Keratinocyte (primary cell): ENCODE measurements at regions not wholly inside any gene's neighbourhood (a gene's known extent, or its start where the extent isn't known, plus 50 kb on each side); places are given as distances from the start of the nearest gene placed in this dataset.

Experiments used
- DNase-seq: peaks from one replicate; pipeline ENCODE4 v3.0.0-alpha.2; 2011; ENCODE audit warnings: low read depth, missing footprints, low spot score
- FAIRE-seq: peaks from 2 replicates; lab custom pipeline; 2011; peaks lifted over from hg19 to GRCh38; lab: Jason Lieb, UNC
- H2AFZ ChIP-seq: 2 replicates; pipeline ENCODE4 v1.6.0; 2012; ENCODE audit warnings: low read length, control low read depth, inconsistent platforms; ENCODE audit not compliant: control insufficient read depth
- H3K27ac ChIP-seq: 2 replicates; pipeline ENCODE4 v1.5.1; 2011; ENCODE audit warnings: low read length; ENCODE audit not compliant: control insufficient read depth, insufficient read depth
- H3K27me3 ChIP-seq: 3 replicates; pipeline ENCODE4 v1.6.0; 2011; ENCODE audit warnings: low read length; ENCODE audit not compliant: control insufficient read depth, insufficient read depth; ENCODE audit errors: extremely low read depth
- H3K36me3 ChIP-seq, 2 experiments: 2 replicates in 1 of 2; 3 replicates in 1 of 2; pipeline ENCODE4 v1.5.1; 2011; ENCODE audit warnings: low read length in 2 of 2, mild to moderate bottlenecking in 1 of 2; ENCODE audit not compliant: control insufficient read depth in 2 of 2, insufficient read depth in 2 of 2; ENCODE audit errors: extremely low read depth in 1 of 2
- H3K4me1 ChIP-seq: 3 replicates; pipeline ENCODE4 v1.5.1; 2011; ENCODE audit warnings: low read length; ENCODE audit not compliant: control insufficient read depth, insufficient read depth; ENCODE audit errors: extremely low read depth
- H3K4me2 ChIP-seq: 3 replicates; pipeline ENCODE4 v1.6.0; 2011; ENCODE audit warnings: low read depth, low read length; ENCODE audit not compliant: control insufficient read depth, insufficient read depth; ENCODE audit errors: extremely low read depth
- H3K4me3 ChIP-seq, 3 experiments: fragments of 200-600 bp in 1 of 3; sonication (generic) in 1 of 3; 2 replicates in 2 of 3; 3 replicates in 1 of 3; pipeline ENCODE4 v1.5.1; 2011 to 2016; ENCODE audit warnings: low read length in 3 of 3, mild to moderate bottlenecking in 3 of 3, control low read depth in 2 of 3, inconsistent platforms in 1 of 3, low read depth in 1 of 3, mixed read lengths in 1 of 3, mixed run types in 1 of 3, moderate library complexity in 1 of 3; ENCODE audit not compliant: control insufficient read depth in 2 of 3, insufficient read depth in 2 of 3; ENCODE audit errors: extremely low read depth in 1 of 3
- H3K79me2 ChIP-seq: 2 replicates; pipeline ENCODE4 v1.6.0; 2012; ENCODE audit warnings: low read length; ENCODE audit not compliant: control insufficient read depth, insufficient read depth
- H3K9ac ChIP-seq: 3 replicates; pipeline ENCODE4 v1.6.0; 2011; ENCODE audit warnings: low read length; ENCODE audit not compliant: control insufficient read depth, insufficient read depth; ENCODE audit errors: extremely low read depth
- H3K9me1 ChIP-seq: 3 replicates; pipeline ENCODE4 v1.6.0; 2011; ENCODE audit warnings: low read length; ENCODE audit not compliant: control insufficient read depth, insufficient read depth; ENCODE audit errors: extremely low read depth
- H3K9me3 ChIP-seq: 2 replicates; pipeline ENCODE4 v1.5.1; 2012; ENCODE audit warnings: low read depth, low read length; ENCODE audit not compliant: control insufficient read depth
- H4K20me1 ChIP-seq: 3 replicates; pipeline ENCODE4 v1.6.0; 2011; ENCODE audit warnings: low read length; ENCODE audit not compliant: control insufficient read depth, insufficient read depth; ENCODE audit errors: extremely low read depth
- CTCF ChIP-seq, 3 experiments: IDR thresholded peaks in 1 of 3; conservative IDR thresholded peaks in 1 of 3; optimal IDR thresholded peaks in 1 of 3; 2 replicates in 2 of 3; 3 replicates in 1 of 3; pipeline versions ENCODE3 to v1.5.1; 2011; ENCODE audit warnings: low read length in 3 of 3, mild to moderate bottlenecking in 3 of 3, moderate library complexity in 2 of 3, control low read depth in 1 of 3, inconsistent platforms in 1 of 3; ENCODE audit not compliant: insufficient read depth in 2 of 3; ENCODE audit errors: extremely low read depth in 1 of 3
- EZH2 ChIP-seq: IDR thresholded peaks from one replicate; pipeline ENCODE4 v1.6.1; 2012; ENCODE audit warnings: inconsistent platforms, mild to moderate bottlenecking, low read length, moderate library complexity
- dilution Hi-C: fragments of 300-500 bp; cut with MboI; formaldehyde crosslinking; loops from one replicate; pipeline ENCODE4 v1.7.0; 2020; ENCODE audit warnings: low sequenced_read_pairs; ENCODE audit not compliant: extremely low pct_ligation_motif_present

DNA sequence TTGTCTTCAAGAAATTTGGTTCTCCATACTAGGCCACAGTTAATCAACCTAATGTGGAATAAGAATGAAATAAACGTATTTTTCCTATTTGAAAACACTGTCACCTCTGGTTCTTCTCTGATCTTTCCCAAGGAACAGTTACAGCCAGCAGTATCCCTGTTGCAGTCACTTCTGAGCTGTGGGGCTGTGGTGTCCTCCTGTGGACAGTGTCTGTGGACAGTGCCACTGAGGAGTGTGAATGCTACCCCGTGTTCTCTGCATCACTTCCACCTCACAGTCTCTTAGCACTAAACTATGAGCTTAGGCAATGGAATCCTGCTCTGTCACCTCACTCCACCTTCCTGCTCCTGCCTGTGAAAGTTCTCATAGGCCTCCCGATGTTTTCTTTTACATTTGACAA is 817.5 kb downstream of the VGLL3 start:
- Histone ChIP-seq H3K4me2 (no peak overlapping the region), H3K4me3 (no peak overlapping the region), H3K27ac (no peak overlapping the region), H3K9me1 (no peaks in the 10 kb centered on the region), H2AFZ (no peak overlapping the region), H3K27me3 (no peaks in the 10 kb centered on the region), H3K9ac (no peak overlapping the region), H3K9me3 (no peaks in the 10 kb centered on the region), H4K20me1 (no peaks in the 10 kb centered on the region), H3K36me3 (no peaks in the 10 kb centered on the region), H3K79me2 (no peaks in the 10 kb centered on the region), H3K4me1 (no peaks in the 10 kb centered on the region)
- FAIRE-seq (no peak), DNase-seq (no peak)
- dilution Hi-C loops, result no loop called here
- TF ChIP-seq EZH2 (no peak), CTCF (optimal IDR thresholded peaks at IDR 0.05 in 1 of 3, IDR thresholded peaks at IDR 0.05 in 1 of 3, conservative IDR thresholded peaks at IDR 0.05 in 1 of 3; ENCODE audit: extremely low read depth in 1 of 3, insufficient read depth in 2 of 3, low read length in 3 of 3) (no peak)

DNA sequence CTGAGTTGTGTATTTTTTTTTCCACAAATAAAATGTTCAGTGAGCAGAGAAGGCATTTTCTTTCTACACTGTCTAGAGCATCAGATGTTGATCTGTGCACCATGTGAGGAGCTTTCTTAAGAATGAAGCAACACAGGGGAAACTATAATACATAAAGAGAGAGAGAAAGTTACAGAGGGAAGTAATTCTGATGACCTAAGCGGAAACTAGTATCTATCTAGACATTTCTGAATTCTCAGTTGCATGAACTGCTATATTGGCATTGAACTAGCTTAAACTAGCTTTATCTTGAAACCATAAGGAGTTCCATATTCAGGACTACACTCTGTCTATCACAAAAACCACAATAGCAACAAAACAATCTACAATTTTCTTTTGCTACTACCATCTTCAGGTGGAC is 822.4 kb downstream of the VGLL3 start:
- FAIRE-seq, result no peak
- Histone ChIP-seq H3K9me3 (no peaks in the 10 kb centered on the region), H3K9ac (no peak overlapping the region), H2AFZ (no peak overlapping the region), H3K9me1 (no peaks in the 10 kb centered on the region), H4K20me1 (no peaks in the 10 kb centered on the region), H3K4me1 (no peaks in the 10 kb centered on the region), H3K4me2 (no peak overlapping the region), H3K79me2 (no peaks in the 10 kb centered on the region), H3K4me3 (no peak overlapping the region), H3K36me3 (no peaks in the 10 kb centered on the region), H3K27ac (no peak overlapping the region), H3K27me3 (no peaks in the 10 kb centered on the region)
- dilution Hi-C loops, result no loop called here
- no peak for DNase-seq
- TF ChIP-seq CTCF (optimal IDR thresholded peaks at IDR 0.05 in 1 of 3, IDR thresholded peaks at IDR 0.05 in 1 of 3, conservative IDR thresholded peaks at IDR 0.05 in 1 of 3; ENCODE audit: extremely low read depth in 1 of 3, insufficient read depth in 2 of 3, low read length in 3 of 3) (no peak), EZH2 (no peak)
